ENCODE measurements at regions not wholly inside any gene's neighbourhood (a gene's known extent, or its start where the extent isn't known, plus 50 kb on each side); places are given as distances from the start of the nearest gene placed in this dataset.
"Not testable (repeated sequence)": the region's sequence is repeated elsewhere in the genome, so short reads cannot be mapped to it uniquely, and the experiment has no call there.

GRCh38 chr3:4228295-4228694 is 74.9 kb upstream of the SETMAR start:
- no peak for DNase-seq

DNA sequence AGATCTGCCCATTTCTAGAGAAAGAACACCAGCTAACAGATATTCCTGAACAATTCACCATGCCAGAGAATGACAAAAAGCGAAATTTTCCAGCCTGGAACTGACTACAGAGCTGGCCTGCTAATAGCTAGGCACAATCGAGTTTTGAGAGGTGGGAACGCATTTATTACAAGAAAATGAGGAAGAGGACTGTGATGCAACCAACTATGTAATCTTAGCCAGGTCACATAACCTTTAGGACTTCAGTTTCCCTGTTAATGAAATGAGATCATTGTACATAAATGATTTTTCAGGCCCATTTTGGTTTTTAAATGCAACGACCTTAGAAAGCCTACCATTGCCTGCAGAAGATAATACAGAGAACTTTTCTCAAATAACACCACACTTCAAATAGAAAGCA is 72.1 kb upstream of the SETMAR start:
- DNase-seq = no peak

- DNase-seq = no peak
Observed at GRCh38 chr3:4232798-4233197, 70.4 kb upstream of the SETMAR start.

DNA sequence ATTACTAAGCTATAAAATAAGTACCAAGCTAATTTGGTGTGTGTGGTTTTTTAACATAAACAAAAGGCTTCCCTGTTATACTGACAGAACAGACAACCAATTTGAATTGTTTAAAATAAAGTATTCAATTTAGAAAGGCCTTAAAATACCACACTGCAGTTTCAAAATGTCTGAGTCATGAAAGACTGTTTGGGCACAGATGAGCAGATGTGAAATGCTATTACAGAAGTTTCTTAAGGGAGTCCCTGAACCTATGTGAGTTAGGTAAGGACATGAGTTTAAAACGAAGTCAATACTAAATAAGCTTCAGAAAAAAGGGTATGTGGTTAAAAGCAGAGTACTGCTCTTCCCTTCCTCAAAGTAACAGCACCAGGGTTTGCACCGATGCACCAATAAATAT is 69.7 kb upstream of the SETMAR start:
- DNase-seq = no peak

- DNase-seq = no peak
Observed at GRCh38 chr3:4234889-4235288, 68.3 kb upstream of the SETMAR start.

- DNase-seq = no peak
Observed at GRCh38 chr3:4235690-4236089, 67.5 kb upstream of the SETMAR start.

GRCh38 chr3:4241595-4242170 is 61.5 kb upstream of the SETMAR start:
- DNase-seq = no peak

GRCh38 chr3:4245671-4246070 is 57.5 kb upstream of the SETMAR start:
- DNase-seq = no peak

DNA sequence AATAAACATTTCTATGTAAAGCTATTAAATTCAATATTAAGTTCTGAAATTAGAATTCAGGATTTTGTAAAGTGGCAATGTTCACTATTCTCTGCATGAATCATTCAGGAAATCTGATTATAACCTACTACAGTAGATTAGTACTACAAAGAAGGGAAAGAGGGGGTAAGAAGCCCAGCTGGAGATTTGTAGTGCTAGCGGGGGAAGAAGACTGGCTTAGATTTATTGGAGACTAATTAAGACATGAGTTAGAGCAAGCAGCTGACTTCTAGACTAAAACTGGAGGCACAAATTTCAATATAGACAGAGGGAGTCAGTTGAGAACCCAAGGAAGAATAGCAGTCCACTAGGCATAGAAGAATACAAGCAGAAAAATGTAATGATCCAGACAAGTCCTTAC is 55.8 kb upstream of the SETMAR start:
- no peak for DNase-seq

DNA sequence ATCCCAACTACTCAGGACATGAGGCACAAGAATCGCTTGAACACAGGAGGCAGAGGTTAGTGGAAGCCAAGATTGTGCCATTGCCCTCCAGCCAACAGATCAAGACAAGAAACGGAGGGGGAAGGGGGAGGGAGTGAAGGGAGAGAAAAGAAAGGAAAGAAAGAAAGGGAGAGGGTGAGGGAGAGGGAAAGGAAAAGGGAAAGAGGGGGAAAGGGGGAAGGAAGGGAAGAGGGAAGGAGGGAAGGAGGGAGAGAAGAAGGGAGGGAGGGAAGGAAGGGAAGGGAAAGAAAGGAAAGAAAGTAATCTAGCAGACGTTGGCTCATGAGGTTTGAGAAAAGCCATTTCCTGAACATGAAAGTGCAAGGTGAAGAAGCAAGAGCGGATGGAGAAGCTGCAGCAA is 53.1 kb upstream of the SETMAR start:
- DNase-seq = no peak

GRCh38 chr3:4251412-4251811 is 51.8 kb upstream of the SETMAR start:
- DNase-seq = no peak

DNA sequence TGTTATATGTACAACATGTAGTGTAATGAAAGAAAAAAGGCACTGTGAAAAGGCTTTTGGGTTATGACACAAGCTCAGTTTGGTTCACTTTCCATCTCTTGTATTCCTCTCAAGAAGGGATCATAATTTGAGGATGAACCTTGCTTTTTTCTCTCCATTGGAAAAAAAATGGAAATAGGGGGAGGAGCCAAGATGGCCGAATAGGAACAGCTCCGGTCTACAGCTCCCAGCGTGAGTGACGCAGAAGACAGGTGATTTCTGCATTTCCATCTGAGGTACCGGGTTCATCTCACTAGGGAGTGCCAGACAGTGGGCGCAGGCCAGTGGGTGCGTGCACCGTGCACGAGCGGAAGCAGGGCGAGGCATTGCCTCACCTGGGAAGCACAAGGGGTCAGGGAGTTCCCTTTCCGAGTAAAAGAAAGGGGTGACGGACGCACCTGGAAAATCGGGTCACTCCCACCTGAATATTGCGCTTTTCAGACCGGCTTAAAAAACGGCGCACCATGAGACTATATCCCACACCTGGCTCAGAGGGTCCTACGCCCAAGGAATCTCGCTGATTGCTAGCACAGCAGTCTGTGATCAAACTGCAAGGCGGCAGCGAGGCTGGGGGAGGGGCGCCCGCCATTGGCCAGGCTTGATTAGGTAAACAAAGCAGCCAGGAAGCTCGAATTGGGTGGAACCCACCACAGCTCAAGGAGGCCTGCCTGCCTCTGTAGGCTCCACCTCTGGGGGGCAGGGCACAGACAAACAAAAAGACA is 49.9 kb upstream of the SETMAR start:
- DNase-seq = not testable (repeated sequence)
